ENCODE measurements at regions not wholly inside any gene's neighbourhood (a gene's known extent, or its start where the extent isn't known, plus 50 kb on each side); places are given as distances from the start of the nearest gene placed in this dataset.

DNA sequence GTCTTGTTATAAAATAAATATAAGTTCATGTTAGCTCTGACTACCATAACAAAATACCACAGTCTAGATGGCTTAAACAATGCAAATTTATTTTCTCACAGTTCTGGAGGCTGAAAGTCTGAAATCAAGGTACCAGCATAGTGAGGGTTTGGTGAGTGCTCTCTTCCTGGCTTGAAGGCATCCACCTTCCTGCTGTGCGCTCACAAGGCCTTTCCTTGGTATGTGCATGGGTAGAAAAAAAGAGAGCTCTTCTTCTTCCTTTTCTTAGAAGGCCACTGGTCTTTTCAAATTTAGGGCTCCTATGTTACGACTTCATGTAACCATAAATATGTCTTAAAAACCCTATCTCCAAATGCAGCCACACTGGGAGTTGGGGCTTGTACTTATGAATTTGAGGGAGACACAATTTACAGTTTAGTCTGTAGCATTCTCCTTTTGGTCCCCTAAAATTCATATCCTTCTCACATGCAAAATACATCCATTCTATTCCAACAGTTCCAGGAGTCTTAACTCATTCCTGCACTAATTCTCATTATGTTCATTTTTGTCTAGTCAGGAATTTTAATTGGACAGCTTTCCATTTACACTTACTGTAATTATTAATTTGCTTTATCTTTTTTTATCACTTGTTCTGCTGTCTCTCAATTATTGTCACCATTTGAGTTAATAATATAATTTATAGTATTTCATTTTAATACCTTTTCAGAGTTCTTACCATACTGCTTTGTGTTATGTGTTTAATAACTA is 381.9 kb upstream of the EPHA7 start:
- TF ChIP-seq POU6F1 (CRISPR knock-in tag; IDR thresholded peaks at IDR 0.05; ENCODE audit: borderline replicate concordance, low read depth) = no peak
- TF ChIP-seq TSHZ2 (CRISPR knock-in tag; IDR thresholded peaks at IDR 0.05) = no peak
- no peak for TF ChIP-seq SNAI2 (CRISPR knock-in tag; IDR thresholded peaks at IDR 0.05)
- no peak for TF ChIP-seq ZFP30 (CRISPR knock-in tag; IDR thresholded peaks at IDR 0.05)
- TF ChIP-seq CSDC2 (CRISPR knock-in tag; IDR thresholded peaks at IDR 0.05) = no peak
- TF ChIP-seq RARB (CRISPR knock-in tag; IDR thresholded peaks at IDR 0.05) = no peak
- no peak for TF ChIP-seq TCF4 (CRISPR knock-in tag; IDR thresholded peaks at IDR 0.05; ENCODE audit: borderline replicate concordance)
- TF ChIP-seq ARNTL (CRISPR knock-in tag; IDR thresholded peaks at IDR 0.05; ENCODE audit: borderline replicate concordance, low read depth) = no peak
- TF ChIP-seq, protein P1, sequence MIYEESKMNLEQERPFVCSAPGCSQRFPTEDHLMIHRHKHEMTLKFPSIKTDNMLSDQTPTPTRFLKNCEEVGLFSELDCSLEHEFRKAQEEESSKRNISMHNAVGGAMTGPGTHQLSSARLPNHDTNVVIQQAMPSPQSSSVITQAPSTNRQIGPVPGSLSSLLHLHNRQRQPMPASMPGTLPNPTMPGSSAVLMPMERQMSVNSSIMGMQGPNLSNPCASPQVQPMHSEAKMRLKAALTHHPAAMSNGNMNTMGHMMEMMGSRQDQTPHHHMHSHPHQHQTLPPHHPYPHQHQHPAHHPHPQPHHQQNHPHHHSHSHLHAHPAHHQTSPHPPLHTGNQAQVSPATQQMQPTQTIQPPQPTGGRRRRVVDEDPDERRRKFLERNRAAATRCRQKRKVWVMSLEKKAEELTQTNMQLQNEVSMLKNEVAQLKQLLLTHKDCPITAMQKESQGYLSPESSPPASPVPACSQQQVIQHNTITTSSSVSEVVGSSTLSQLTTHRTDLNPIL (CRISPR knock-in tag; IDR thresholded peaks at IDR 0.05; ENCODE audit: low read depth) = no peak
- no peak for TF ChIP-seq ESRRG (CRISPR knock-in tag; IDR thresholded peaks at IDR 0.05)
- no peak for TF ChIP-seq TOX (CRISPR knock-in tag; IDR thresholded peaks at IDR 0.05; ENCODE audit: borderline replicate concordance)
- no peak for TF ChIP-seq PPARA (CRISPR knock-in tag; IDR thresholded peaks at IDR 0.05; ENCODE audit: borderline replicate concordance)
- TF ChIP-seq BACH2 (CRISPR knock-in tag; IDR thresholded peaks at IDR 0.05; ENCODE audit: borderline replicate concordance) = no peak
- no peak for TF ChIP-seq OSR1 (CRISPR knock-in tag; IDR thresholded peaks at IDR 0.05)

Measured in SK-N-SH treated with all-trans-retinoic acid at 6 μM for 48 hours (cell line).